Thyroid gland (tissue), 4 donors: ENCODE measurements at regions not wholly inside any gene's neighbourhood (a gene's known extent, or its start where the extent isn't known, plus 50 kb on each side); places are given as distances from the start of the nearest gene placed in this dataset.

ENCODE experiments used
- DNase-seq, 2 donors: peaks; one replicate each; pipeline ENCODE4 v3.0.0-alpha.2; 2019
- H3K27ac ChIP-seq, 3 donors: fragments of 200-600 bp; sonication (generic); 1 replicate in 2 of 3; 2 replicates in 1 of 3; pipeline ENCODE4 v1.5.1; 2016 to 2019; ENCODE audit warnings: mild to moderate bottlenecking in 1 of 3, moderate library complexity in 1 of 3
- H3K27me3 ChIP-seq: fragments of 200-600 bp; sonication (generic); one replicate; pipeline ENCODE4 v1.5.1; 2019
- H3K36me3 ChIP-seq, 2 donors: fragments of 200-600 bp; sonication (generic); one replicate each; pipeline ENCODE4 v1.5.1; 2016 to 2019
- H3K4me1 ChIP-seq, 2 donors: fragments of 200-600 bp; sonication (generic); one replicate each; pipeline ENCODE4 v1.5.1; 2017 to 2019
- H3K4me3 ChIP-seq, 3 donors: fragments of 200-600 bp; sonication (generic); replicated peaks in 1 of 3; 1 replicate in 2 of 3; 2 replicates in 1 of 3; pipeline ENCODE4 v1.5.1; 2016; ENCODE audit warnings: mild to moderate bottlenecking in 1 of 3
- H3K9me3 ChIP-seq: fragments of 200-600 bp; sonication (generic); one replicate; pipeline ENCODE4 v1.5.1; 2017
- POLR2A ChIP-seq, 2 donors: fragments of 450-650 bp; IDR thresholded peaks; one replicate each; pipeline ENCODE4 v1.6.1; 2017; ENCODE audit warnings: antibody characterized with exemption in 2 of 2, mild to moderate bottlenecking in 2 of 2, moderate library complexity in 1 of 2
- WGBS, 2 donors: methylation state at CpG; one replicate each; pipeline ENCODE4 v1.1.5; 2017; 5-methylcytosine and 5-hydroxymethylcytosine counted together
- intact Hi-C: fragments of 100-400 bp; cut with DNase I; formaldehyde crosslinking; loops from one replicate; pipeline ENCODE4 v1.15.1; 2023
- TF ChIP-seq, protein P1 (sequence below), 6 experiments: fragments of 200-600 bp in 3 of 6; fragments of 450-650 bp in 3 of 6; sonication (generic) in 3 of 6; IDR thresholded peaks; one replicate each; pipeline ENCODE4 v1.5.1; 2016 to 2019; ENCODE audit warnings: antibody characterized with exemption in 6 of 6, mild to moderate bottlenecking in 2 of 6, inconsistent platforms in 1 of 6, moderate library complexity in 1 of 6

GRCh38 chr1:43042773-43043457, 84.2 kb upstream of the SLC2A1 start:
- H3K9me3 ChIP-seq, result no peaks in the 10 kb centered on the region
- 85 to 92% methylated on average over 3 of the region's 3 CpGs for WGBS, 2 donors

GRCh38 chr1:43042127-43042526, 83.5 kb upstream of the SLC2A1 start:
- no peak overlapping the region for H3K27ac ChIP-seq
- no peak for DNase-seq
- no peak for TF ChIP-seq POLR2A (IDR thresholded peaks at IDR 0.05)
- TF ChIP-seq, protein P1, sequence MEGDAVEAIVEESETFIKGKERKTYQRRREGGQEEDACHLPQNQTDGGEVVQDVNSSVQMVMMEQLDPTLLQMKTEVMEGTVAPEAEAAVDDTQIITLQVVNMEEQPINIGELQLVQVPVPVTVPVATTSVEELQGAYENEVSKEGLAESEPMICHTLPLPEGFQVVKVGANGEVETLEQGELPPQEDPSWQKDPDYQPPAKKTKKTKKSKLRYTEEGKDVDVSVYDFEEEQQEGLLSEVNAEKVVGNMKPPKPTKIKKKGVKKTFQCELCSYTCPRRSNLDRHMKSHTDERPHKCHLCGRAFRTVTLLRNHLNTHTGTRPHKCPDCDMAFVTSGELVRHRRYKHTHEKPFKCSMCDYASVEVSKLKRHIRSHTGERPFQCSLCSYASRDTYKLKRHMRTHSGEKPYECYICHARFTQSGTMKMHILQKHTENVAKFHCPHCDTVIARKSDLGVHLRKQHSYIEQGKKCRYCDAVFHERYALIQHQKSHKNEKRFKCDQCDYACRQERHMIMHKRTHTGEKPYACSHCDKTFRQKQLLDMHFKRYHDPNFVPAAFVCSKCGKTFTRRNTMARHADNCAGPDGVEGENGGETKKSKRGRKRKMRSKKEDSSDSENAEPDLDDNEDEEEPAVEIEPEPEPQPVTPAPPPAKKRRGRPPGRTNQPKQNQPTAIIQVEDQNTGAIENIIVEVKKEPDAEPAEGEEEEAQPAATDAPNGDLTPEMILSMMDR (IDR thresholded peaks at IDR 0.05), result no peak
- no peaks in the 10 kb centered on the region for H3K4me1 ChIP-seq
- H3K27me3 ChIP-seq, result no peaks in the 10 kb centered on the region
- WGBS, 2 donors, result 96% methylated on average over 4 of the region's 4 CpGs
- intact Hi-C loops, result no loop called here
- H3K36me3 ChIP-seq, result no peaks in the 10 kb centered on the region
- no peak overlapping the region for H3K4me3 ChIP-seq
- no peaks in the 10 kb centered on the region for H3K9me3 ChIP-seq

More at GRCh38 chr1:43042773-43043457, 84.2 kb upstream of the SLC2A1 start:
- Histone ChIP-seq H3K4me1 (no peaks in the 10 kb centered on the region), H3K4me3 (no peak overlapping the region), H3K27ac (no peak overlapping the region), H3K36me3 (no peaks in the 10 kb centered on the region), H3K27me3 (no peaks in the 10 kb centered on the region)
- DNase-seq, result no peak
- TF ChIP-seq, protein P1 (IDR thresholded peaks at IDR 0.05), result no peak
- no peak for TF ChIP-seq POLR2A (IDR thresholded peaks at IDR 0.05)
- intact Hi-C loops, result no loop called here

GRCh38 chr1:43041591-43041990, 82.9 kb upstream of the SLC2A1 start:
- H3K27ac ChIP-seq, result no peak overlapping the region
- no peaks in the 10 kb centered on the region for H3K36me3 ChIP-seq
- no peaks in the 10 kb centered on the region for H3K9me3 ChIP-seq
- 94 to 95% methylated on average over 3 of the region's 3 CpGs for WGBS, 2 donors
- DNase-seq, result no peak
- H3K4me1 ChIP-seq, result no peaks in the 10 kb centered on the region
- no peaks in the 10 kb centered on the region for H3K27me3 ChIP-seq
- H3K4me3 ChIP-seq, result no peak overlapping the region
- intact Hi-C loops, result no loop called here
- TF ChIP-seq, protein P1 (IDR thresholded peaks at IDR 0.05), result no peak
- no peak for TF ChIP-seq POLR2A (IDR thresholded peaks at IDR 0.05)

GRCh38 chr1:43039228-43040055, 80.8 kb upstream of the SLC2A1 start:
- no peaks in the 10 kb centered on the region for H3K9me3 ChIP-seq
- H3K27ac ChIP-seq, result no peak overlapping the region
- TF ChIP-seq, protein P1 (IDR thresholded peaks at IDR 0.05), result no peak
- TF ChIP-seq POLR2A (IDR thresholded peaks at IDR 0.05), result no peak
- WGBS, 2 donors, result 55 to 56% methylated on average over 14 of the region's 14 CpGs
- H3K27me3 ChIP-seq, result no peaks in the 10 kb centered on the region
- no peaks in the 10 kb centered on the region for H3K4me1 ChIP-seq
- no peak overlapping the region for H3K4me3 ChIP-seq
- DNase-seq, result no peak
- no peaks in the 10 kb centered on the region for H3K36me3 ChIP-seq
- intact Hi-C loops, result no loop called here
